ENCODE measurements at regions not wholly inside any gene's neighbourhood (a gene's known extent, or its start where the extent isn't known, plus 50 kb on each side); places are given as distances from the start of the nearest gene placed in this dataset.

DNA sequence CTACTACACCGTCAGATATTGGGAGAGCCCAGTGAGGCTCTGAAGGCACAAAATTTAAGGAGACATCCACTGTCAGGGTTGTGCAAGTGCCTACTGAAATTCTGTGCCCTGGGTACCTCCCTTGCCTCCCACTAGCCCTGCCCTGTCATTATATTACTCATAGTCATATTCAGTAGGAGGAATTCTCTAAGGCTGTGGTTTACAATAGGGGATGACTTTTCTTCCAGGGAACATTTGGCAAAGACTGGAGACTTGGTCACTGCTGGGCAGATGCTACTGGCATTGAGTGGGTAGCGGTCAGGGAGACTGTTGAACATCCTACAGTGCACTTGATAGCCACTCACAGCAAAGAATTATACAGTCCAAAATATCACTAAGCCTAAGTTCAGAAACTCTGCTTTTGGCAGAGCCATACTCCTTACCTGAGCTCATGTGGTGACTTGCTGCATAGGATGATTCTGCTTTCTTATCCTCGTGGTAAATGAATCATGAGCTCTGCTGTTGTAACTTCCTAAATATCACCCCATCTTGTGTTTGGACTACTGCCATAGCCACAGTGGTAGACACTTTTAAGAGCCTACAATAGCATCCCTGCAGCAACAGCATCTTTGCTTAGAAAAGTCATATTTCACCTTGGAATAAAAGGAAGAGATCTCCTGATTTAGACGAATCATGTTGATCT is 563.4 kb upstream of the PLXNA2 start:
- no peak for DNase-seq

DNA sequence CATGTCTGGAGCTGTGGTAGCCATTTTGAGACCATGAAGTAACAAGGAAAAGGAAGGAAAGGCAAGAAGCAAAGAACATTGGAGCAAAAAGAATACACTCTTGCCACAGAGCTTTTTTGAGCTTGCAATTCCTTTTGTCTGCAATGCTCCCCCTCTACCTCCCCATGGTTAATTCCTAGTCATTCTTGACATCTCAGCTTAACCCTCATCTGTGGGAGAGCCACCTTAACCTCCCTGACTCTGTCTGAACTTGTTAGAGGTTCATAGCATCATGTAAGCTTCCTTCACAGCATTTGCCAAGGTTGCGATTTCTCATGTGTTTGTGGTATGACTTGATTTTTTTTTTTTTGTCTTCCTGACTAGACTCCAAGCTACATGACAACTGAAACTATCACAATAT is 564.1 kb upstream of the PLXNA2 start:
- DNase-seq = no peak

DNA sequence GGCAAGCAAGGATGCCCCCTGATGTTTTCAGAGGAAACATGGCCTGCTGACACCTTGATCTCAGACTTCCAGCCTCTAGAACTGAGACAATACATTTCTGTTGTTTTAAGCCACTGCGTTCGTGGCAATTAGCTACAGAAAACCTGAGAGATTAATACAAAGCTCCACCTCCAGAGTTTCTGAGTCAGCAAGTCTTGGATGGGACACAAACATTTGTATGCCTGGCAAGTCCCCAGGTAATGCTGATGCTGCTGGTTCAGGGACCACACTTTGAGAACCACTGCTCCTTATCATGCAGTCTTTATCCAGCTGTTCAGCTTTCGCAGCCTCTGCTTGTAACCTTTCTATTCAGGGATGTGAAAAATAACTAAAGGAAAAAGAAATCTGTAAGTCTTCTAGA is 565.7 kb upstream of the PLXNA2 start:
- no peak for DNase-seq

GRCh38 chr1:208818770-208819445 is 574.7 kb upstream of the PLXNA2 start:
- DNase-seq = no peak

DNA sequence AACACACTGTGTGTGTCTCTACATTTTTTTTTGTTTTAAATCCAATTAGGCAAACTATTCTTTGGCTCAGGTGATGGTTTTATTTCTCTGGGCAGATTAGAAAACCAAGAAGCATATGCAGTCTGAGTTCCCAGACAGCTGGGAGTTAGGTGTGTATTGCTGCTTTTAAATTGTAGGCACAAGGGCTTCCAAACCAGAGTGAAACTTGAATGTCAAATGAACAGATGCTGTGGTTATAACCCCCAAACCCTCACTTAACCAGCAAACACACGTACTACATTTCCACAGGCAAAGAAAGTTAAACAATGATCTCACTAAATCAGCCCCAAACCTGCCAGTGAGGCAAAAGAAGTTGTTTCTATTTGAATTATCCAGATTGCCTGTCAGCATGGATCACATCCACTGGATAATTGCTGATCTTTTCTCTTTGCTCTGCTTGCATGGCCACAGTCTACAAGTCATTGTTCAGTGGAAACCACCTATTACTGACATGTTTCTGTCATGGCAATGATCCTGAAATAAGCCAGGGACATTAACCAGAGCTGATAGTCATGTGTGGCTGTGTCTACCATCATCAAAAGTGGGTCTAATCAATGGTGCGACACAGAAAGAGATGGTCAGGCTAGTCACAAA is 576.5 kb upstream of the PLXNA2 start:
- DNase-seq = no peak

DNA sequence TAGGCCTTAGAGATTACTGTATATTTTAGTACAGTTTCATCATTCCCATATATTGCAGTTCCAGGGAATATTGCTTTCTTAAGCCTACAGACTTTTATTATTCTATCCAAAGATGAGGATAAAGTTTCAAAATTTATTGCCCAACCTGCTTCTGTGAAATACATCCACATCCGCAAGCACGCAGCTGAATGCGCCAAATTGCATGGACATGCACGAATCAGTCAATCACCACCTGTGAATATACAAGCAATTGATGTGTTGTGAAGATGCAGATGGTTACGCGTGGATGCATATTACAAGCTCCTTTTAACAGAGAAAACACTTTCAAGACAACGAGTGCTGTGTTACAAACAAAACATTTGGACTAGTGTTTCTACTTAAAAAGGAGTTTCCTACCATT is 577.8 kb upstream of the PLXNA2 start:
- DNase-seq = no peak

GRCh38 chr1:208825300-208825699 is 581.1 kb upstream of the PLXNA2 start:
- DNase-seq = no peak

DNA sequence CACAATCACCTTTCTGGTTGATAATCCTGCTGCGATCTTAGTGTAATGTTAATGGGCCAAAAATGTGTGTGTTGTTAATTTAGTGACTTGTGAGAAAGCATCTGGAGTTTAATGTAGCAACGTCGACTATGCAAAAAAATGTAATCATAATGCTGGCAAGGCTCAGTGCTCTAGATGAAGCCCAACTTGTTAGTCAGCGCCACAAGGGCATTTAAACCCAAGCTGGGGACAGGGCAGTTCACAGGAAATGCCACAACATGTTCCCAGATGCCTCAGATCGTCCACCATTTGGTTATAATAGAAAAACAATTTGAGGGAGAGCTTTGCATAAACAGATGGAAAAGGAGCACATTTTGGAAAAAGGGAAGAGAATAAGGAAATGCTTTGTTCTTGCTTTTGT is 585.4 kb upstream of the PLXNA2 start:
- no peak for DNase-seq

GRCh38 chr1:208834381-208835096 is 590.4 kb upstream of the PLXNA2 start:
- no peak for DNase-seq

- no peak for DNase-seq
These were observed 590.9 kb upstream of the PLXNA2 start for GRCh38 chr1:208835097-208835463.

DNA sequence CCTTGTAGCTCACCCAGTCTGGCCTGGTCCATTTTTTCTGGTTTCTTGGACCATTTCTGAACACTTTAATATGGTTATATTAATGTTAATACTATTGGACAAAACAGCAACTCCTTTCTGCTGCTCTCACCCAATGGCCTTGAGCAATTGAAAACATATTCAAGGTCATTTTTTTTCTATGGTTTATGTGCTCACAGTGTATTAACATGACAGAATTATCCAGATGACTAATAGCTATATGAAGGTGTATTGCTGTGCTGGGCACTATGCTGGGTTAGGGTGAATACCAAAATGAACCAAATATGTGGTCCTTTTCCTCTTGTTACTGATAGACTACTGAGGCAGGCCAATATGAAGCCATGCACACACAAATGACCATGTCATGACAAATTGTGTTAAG is 591.6 kb upstream of the PLXNA2 start:
- no peak for DNase-seq

DNA sequence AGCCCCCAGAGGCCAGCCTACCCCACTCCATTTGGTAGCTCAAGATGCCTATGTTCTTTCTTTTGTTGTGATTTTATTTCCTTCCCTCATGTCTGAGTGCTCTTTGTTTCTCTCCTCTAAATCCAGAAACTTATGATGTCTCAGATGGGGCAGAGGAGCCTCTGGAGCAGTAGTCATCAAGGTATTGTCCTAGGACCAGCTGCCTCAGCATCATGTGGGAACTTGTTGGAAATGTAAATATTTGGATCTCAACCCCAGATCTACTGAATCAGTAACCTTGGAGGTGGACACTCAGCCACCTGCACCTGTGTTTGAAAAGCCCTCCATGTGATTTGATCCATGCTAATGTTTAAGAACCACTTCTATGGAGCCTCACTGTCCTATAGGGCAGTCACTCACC is 593.1 kb upstream of the PLXNA2 start:
- DNase-seq = no peak

DNA sequence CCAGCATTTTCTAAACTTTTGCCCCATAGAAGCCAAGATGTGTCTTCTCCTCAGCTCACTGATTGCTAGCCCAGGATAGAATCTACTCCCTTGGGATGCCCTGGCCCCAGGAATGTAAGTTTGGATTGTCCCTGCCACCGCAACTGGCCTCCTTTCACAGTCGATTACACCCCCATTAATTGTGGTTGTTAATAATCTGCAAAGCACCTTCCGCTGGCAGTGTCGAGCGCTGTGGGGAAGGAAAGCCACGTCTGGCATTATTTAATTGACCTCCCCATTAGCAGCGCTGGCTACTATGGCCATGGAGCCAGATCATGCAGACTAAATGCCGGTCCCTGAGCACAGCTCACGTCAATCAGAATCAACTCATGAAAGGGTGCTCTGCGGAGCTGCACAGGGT is 597.3 kb upstream of the PLXNA2 start:
- DNase-seq = no peak

DNA sequence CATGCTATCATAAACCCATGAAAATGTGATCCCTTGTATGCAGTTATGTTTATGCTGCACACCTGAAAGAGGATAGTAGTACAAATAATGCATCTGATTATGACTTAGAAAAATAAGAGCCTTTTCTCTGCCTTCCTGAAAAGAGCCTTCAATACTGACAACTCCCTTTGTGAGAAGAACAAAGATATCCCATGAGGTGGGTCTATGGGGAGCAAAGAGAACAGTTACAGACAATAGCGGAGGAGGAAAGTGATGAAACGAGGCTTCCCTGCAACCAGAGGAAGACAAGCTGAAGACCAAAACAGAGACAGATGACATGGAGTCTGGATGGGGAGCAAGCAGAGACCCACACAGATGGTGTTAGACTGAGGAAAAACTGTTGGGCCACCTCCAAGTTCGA is 598.3 kb upstream of the PLXNA2 start:
- DNase-seq = no peak

DNA sequence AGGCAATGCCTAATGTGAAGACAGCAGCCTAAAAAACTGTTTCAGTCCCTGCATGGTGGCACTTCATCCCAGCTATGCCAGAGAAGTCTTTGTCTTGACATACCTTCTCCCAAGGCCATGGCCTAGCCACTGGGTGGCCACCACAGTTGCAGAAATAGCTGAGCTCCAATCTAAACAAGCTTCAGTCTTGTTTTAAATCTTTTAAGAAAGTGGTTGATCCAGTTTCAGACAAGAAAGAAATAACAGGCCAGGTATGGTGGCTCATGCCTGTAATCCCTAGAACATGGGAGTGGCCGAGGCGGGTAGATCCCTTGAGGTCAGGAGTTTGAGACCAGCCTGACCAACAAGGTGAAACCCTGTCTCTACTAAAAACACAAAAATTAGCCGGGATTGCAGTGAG is 600.0 kb upstream of the PLXNA2 start:
- no peak for DNase-seq

- DNase-seq = no peak
These were observed 604.7 kb upstream of the PLXNA2 start for GRCh38 chr1:208848854-208849253.

GRCh38 chr1:208850442-208850841 is 606.3 kb upstream of the PLXNA2 start:
- no peak for DNase-seq

DNA sequence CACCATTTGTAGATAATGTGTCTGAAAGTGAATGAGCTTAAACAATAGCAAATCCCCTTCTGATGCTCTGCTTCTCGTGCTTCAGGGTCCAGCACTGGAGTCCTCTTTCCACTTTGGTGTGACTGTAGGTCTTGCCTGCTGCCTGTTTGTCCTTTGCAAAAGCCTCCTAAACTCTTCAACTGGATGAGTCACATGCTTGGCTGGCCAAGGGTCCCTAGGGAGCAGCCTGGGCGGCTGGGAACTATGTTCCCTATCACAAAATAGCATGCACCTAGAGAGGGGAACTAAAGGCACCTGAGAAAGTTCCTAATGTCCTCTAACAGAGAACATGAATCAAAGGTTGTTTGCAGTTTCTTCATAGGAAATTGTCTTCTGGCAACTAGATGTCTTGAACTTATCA is 607.2 kb upstream of the PLXNA2 start:
- DNase-seq = no peak

DNA sequence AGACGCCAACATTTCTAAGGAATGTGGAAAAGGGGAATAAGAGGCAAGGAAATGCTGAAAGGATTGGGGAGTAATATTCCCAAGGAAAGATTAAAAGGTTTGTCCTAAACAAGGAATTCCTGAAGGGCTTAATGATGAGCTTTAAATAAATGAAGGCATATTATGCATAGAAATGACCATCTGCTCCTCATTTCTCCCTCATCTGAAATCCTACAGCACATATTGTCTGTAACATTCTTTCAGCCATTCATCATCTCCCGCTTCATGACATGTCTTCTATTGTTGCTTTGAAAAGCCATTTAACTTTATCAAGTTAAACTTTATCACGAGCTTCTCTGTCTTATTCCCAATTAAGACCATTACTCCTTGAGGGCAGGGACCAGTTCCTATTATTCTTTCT is 608.7 kb upstream of the PLXNA2 start:
- DNase-seq = no peak

DNA sequence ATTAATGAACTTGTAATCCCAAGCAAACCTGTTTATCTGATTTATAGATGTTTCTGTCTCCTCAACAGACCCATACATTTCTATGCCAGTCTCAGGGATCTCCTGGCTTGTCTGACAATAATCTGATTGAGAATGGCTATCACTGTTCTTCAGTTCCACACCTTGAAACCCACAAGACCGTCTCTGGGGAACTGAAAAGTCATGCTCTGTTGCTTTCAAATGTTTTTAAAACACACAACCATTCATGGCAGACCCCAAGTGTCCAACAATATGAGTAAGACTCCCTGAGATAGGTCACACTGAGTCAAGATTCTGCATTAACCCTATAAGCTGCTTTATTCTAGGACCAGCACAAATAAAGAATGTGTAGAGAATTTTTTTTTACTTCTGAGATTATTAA is 611.2 kb upstream of the PLXNA2 start:
- DNase-seq = no peak

- DNase-seq = no peak
These were observed 613.3 kb upstream of the PLXNA2 start for GRCh38 chr1:208857465-208857864.

DNA sequence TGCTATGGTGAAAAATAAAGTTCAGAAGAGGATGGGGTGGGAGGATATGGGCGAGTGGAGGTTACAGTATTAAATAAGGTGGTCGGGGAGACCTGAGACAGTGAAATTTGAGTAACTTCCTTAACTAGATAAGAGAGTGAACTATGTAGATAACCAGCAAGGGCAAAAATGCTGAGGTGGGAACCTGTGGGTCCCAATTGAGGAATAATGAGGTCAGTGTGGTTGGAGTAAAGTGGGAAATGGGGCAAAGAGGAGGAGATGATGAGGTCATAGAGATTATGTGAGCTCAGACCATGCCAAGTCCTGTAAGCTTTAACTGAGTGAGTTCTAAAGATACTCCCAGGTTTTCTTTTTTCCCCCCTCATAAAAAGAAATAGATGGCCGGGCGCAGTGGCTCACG is 614.6 kb upstream of the PLXNA2 start:
- DNase-seq = no peak

GRCh38 chr1:208864366-208864965 is 620.3 kb upstream of the PLXNA2 start:
- no peak for DNase-seq
